A673 (cell line): ENCODE measurements at regions not wholly inside any gene's neighbourhood (a gene's known extent, or its start where the extent isn't known, plus 50 kb on each side); places are given as distances from the start of the nearest gene placed in this dataset.

Source experiments
- BruUV-seq: library from RNA; stranded (reverse); fragments of 400-500 nt; replicated peaks from 2 replicates; lab custom pipeline; 2021; lab: Mats Ljungman, UMichigan
- CTCF ChIA-PET: fragments of 300-600 bp; sonication (Branson Sonifier 250); formaldehyde crosslinking; loops from one replicate; lab custom pipeline; 2022; ENCODE audit warnings: antibody characterized with exemption; lab: Charles Lee
- POLR2A ChIA-PET: fragments of 300-600 bp; sonication (Branson Sonifier 250); formaldehyde crosslinking; loops from one replicate; lab custom pipeline; 2022; ENCODE audit warnings: antibody characterized with exemption; ENCODE audit not compliant: low non-redundant PET; lab: Charles Lee
- DNase-seq: peaks from one replicate; pipeline ENCODE4 v3.0.0-alpha.2; 2015; ENCODE audit warnings: low spot score
- H3K27ac ChIP-seq: fragments of 200-600 bp; sonication (generic); 2 replicates; pipeline ENCODE4 v1.5.1; 2016; ENCODE audit warnings: mixed run types, low read depth, mild to moderate bottlenecking, mixed read lengths, antibody characterized with exemption, low read length; ENCODE audit not compliant: poor library complexity, severe bottlenecking
- H3K27me3 ChIP-seq: fragments of 200-600 bp; sonication (generic); replicated peaks from 2 replicates; pipeline ENCODE4 v1.6.1; 2017; ENCODE audit warnings: mixed run types, low read depth, mild to moderate bottlenecking, mixed read lengths, antibody characterized with exemption, low read length; ENCODE audit not compliant: insufficient read depth, poor library complexity
- H3K36me3 ChIP-seq: fragments of 200-600 bp; sonication (generic); 2 replicates; pipeline ENCODE4 v1.6.1; 2016; ENCODE audit warnings: mixed run types, mild to moderate bottlenecking, mixed read lengths, antibody characterized with exemption, low read length; ENCODE audit not compliant: insufficient read depth, poor library complexity, severe bottlenecking
- H3K4me1 ChIP-seq: fragments of 200-600 bp; sonication (generic); 2 replicates; pipeline ENCODE4 v1.6.1; 2017; ENCODE audit warnings: mixed run types, mild to moderate bottlenecking, mixed read lengths, antibody characterized with exemption, low read length; ENCODE audit not compliant: insufficient read depth, poor library complexity, severe bottlenecking
- H3K4me3 ChIP-seq: fragments of 200-600 bp; sonication (generic); 2 replicates; pipeline ENCODE4 v1.5.1; 2016; ENCODE audit warnings: low read depth, mixed run types, mild to moderate bottlenecking, mixed read lengths, low read length; ENCODE audit not compliant: poor library complexity, severe bottlenecking
- H3K9me3 ChIP-seq: fragments of 200-600 bp; sonication (generic); 2 replicates; pipeline ENCODE4 v1.6.1; 2016; ENCODE audit warnings: mixed run types, low read depth, mild to moderate bottlenecking, mixed read lengths, antibody characterized with exemption, low read length; ENCODE audit not compliant: poor library complexity, severe bottlenecking
- CTCF ChIP-seq: fragments of 300-800, 200-600 bp; sonication (generic); conservative IDR thresholded peaks from 2 replicates; pipeline ENCODE4 v1.5.1; 2017; ENCODE audit warnings: low read depth, mild to moderate bottlenecking, antibody characterized with exemption, low read length, moderate library complexity, mixed read lengths
- EZH2 ChIP-seq: fragments of 200-600 bp; sonication (generic); IDR thresholded peaks from 2 replicates; pipeline ENCODE4 v1.6.1; 2017; ENCODE audit warnings: borderline replicate concordance, low read depth, mild to moderate bottlenecking, mixed read lengths, antibody characterized with exemption, low read length; ENCODE audit not compliant: poor library complexity, severe bottlenecking
- intact Hi-C: fragments of 100-400 bp; cut with micrococcal nuclease; formaldehyde crosslinking; loops from one replicate; pipeline ENCODE4 v1.10.0; 2022; ENCODE audit not compliant: unreplicated experiment

GRCh38 chr3:107870943-107871638, 219.7 kb downstream of the CD47 start:
- peak; percentile 5 for DNase-seq
- H3K4me3 ChIP-seq = no peak overlapping the region
- intact Hi-C loops = no loop called here
- H3K36me3 ChIP-seq = no peaks in the 10 kb centered on the region
- CTCF ChIA-PET = no interaction called here
- POLR2A ChIA-PET = no interaction called here
- H3K27me3 ChIP-seq = peaks cover 2% of the 10 kb centered on the region
- H3K4me1 ChIP-seq = no peaks in the 10 kb centered on the region
- TF ChIP-seq EZH2 = no peak
- no peak for TF ChIP-seq CTCF
- no peak overlapping the region for H3K27ac ChIP-seq
- no peaks in the 10 kb centered on the region for H3K9me3 ChIP-seq
- BruUV-seq = no TSS peak

- Histone ChIP-seq H3K27me3 (peaks cover 6% of the 10 kb centered on the region), H3K27ac (no peak overlapping the region), H3K4me1 (no peaks in the 10 kb centered on the region), H3K4me3 (no peak overlapping the region), H3K9me3 (no peaks in the 10 kb centered on the region), H3K36me3 (no peaks in the 10 kb centered on the region)
- BruUV-seq = no TSS peak
- no peak for DNase-seq
- TF ChIP-seq EZH2 (no peak), CTCF (no peak)
- POLR2A ChIA-PET = no interaction called here
- intact Hi-C loops = no loop called here
- CTCF ChIA-PET = no interaction called here
These were observed 220.7 kb downstream of the CD47 start for GRCh38 chr3:107870096-107870495.

GRCh38 chr3:107868449-107868848, 222.4 kb downstream of the CD47 start:
- Histone ChIP-seq H3K36me3 (no peaks in the 10 kb centered on the region), H3K4me1 (no peaks in the 10 kb centered on the region), H3K27ac (no peak overlapping the region), H3K27me3 (peaks cover 7% of the 10 kb centered on the region), H3K4me3 (no peak overlapping the region), H3K9me3 (no peaks in the 10 kb centered on the region)
- ChIA-PET POLR2A (no interaction called here), CTCF (no interaction called here)
- no peak for TF ChIP-seq EZH2
- intact Hi-C loops = no loop called here
- BruUV-seq = no TSS peak
- no peak for DNase-seq

GRCh38 chr3:107861904-107862303, 228.9 kb downstream of the CD47 start:
- POLR2A ChIA-PET = no interaction called here

More at GRCh38 chr3:107861904-107862303, 228.9 kb downstream of the CD47 start:
- H3K4me1 ChIP-seq = no peaks in the 10 kb centered on the region
- intact Hi-C loops = no loop called here
- no peak for DNase-seq
- peaks cover 22% of the 10 kb centered on the region for H3K27me3 ChIP-seq
- TF ChIP-seq CTCF (no peak), EZH2 (no peak)
- H3K27ac ChIP-seq = no peak overlapping the region
- no peak overlapping the region for H3K4me3 ChIP-seq
- H3K36me3 ChIP-seq = no peaks in the 10 kb centered on the region
- no TSS peak for BruUV-seq
- CTCF ChIA-PET = no interaction called here
- H3K9me3 ChIP-seq = no peaks in the 10 kb centered on the region
